GM21825 (cell line): ENCODE measurements at regions not wholly inside any gene's neighbourhood (a gene's known extent, or its start where the extent isn't known, plus 50 kb on each side); places are given as distances from the start of the nearest gene placed in this dataset.
"Not testable (repeated sequence)": the region's sequence is repeated elsewhere in the genome, so short reads cannot be mapped to it uniquely, and the experiment has no call there.

Source experiments
- ATAC-seq: cut with Tn5 transposase; IDR thresholded peaks from one replicate; pipeline ENCODE4 v1.9.1; 2021; ENCODE audit warnings: mild to moderate bottlenecking, moderate library complexity; ENCODE audit not compliant: unreplicated experiment

GRCh38 chr21:15199414-15200383, 134.9 kb upstream of the NRIP1 start:
- no peak for ATAC-seq

DNA sequence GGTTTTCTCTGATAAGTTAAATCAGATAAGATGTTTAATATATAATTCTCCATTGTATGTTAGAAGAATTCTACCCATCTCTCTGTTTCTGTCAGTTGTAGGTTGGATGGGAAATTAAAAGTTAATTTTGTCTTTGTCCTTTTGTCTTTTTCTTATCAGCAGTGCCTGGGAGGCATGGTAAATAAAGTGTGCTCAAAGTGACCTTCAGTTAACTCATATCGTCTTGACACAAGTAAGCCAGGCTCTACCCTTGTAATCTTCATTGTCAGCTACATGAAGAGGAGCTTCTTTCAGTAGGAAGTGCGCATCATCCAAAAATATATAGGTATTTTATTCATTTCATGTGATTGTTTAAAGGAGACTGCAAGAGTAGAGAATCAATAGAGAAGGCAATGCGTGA, 138.9 kb upstream of the NRIP1 start:
- ATAC-seq: no peak

DNA sequence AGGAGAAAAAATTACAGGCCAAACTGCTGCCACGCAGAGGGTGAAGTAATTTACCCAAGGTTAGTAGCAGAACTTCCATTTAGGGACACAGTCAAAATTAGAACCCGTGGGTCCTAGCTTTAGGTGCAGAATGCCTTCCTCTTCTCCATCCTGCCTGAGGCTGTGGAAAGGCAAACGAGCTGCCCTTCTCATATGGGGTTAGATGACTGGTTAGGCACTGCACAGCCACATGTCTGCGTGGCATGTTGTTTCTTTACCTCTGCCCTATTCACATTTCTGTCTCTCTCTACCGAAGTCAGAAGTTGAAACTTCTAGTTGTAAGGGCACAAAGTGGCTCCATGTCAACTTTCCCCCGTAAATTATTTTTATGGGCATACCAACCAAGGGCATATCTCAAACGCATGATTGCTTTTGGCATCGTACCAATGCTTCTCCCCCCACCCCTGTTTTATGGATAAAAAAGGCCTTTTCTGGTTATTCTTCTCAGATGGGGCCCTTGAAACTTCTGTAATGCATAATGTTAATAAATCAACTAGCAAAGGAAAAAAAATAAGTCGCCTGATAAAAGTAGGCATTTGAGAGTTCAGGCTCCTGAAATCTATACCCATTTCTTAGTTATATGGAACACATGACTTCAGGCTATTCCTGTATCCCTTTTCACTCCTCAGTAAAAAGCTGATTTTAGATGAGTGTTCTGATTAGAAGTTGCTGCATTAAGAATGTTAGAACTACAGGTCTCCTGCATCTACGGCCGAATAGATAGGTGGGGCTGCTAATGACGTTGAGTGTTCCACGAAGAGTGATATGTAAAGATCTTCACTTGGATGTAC, 139.6 kb upstream of the NRIP1 start:
- ATAC-seq: no peak

GRCh38 chr21:15204970-15205286, 140.1 kb upstream of the NRIP1 start:
- no peak for ATAC-seq

- peak; percentile 72 for ATAC-seq
Measured at GRCh38 chr21:15206514-15206913, 141.7 kb upstream of the NRIP1 start.

- ATAC-seq: no peak
Measured at GRCh38 chr21:15207231-15207630, 142.4 kb upstream of the NRIP1 start.

DNA sequence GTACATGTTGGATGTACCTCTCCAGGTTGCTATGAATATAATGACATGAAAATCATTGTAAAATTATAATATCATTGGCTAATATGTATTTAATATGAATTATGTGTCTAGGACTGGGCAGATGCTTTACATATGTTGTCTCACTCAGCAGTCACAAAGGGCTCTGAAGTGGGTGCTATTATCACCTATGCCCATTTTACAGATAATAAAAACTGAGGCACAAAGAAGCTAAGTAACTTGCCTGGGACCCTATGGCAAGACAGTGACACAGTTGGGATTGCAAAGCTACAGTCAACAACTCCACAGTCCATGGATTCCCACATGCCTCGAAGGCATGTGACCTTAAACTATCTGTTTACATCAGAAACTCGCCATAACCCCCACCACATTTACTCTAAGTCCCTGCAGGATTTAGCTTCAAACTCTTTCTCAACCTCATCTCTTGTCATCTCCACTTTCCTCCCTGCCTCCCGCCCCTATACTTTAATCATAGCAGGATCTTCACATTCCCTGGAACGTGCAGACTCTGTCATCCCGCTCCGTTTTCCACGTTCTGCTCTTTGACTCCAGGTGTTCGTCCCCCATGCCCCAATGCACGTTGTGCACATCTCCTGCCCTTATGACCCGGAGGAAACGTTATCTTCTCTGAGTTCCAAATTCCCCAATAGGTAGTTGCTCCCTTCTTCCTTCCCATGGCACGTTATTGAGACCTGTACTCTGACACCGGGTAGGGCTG, 143.0 kb upstream of the NRIP1 start:
- no peak for ATAC-seq

DNA sequence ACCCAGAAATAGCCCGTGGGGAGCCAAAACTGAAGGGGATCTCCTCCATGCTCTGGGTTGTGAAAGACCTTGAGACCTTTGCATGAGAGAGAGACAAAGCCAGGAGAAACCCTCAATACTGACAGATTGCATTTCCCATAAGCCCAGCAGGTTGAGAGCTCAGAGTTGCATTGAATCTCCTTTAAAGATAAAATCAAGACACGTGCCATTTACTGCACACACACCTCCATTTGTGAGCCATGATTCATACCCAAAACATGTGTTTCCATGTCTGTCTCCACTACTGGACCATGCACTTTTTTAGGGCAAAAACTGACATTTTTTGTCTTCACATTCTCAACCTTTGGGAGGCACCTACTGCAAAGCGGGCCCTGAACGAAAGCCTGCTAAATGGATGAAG, 144.0 kb upstream of the NRIP1 start:
- no peak for ATAC-seq

GRCh38 chr21:15209224-15209623, 144.4 kb upstream of the NRIP1 start:
- ATAC-seq: no peak

DNA sequence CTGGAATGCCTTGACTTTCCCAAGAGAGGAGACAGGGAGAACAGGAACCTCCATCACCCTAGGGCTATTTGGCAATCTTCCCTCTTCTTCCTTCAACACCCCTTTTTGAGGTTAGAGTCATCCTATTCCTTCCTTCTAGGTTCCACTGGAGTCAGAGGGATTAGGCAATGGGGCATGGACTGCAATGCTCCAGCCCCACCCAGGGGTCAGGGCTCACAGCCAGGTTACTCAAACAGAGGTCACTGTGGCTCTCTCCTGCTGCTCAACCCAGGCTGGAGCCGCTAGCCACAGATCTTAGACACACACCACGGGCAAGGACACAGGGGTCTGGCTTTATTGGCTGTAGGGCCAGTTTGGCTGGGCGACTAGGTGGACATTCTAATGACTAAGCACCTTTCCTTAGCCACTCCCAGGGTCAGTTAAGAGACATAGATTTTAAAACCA, 145.5 kb upstream of the NRIP1 start:
- ATAC-seq: no peak

DNA sequence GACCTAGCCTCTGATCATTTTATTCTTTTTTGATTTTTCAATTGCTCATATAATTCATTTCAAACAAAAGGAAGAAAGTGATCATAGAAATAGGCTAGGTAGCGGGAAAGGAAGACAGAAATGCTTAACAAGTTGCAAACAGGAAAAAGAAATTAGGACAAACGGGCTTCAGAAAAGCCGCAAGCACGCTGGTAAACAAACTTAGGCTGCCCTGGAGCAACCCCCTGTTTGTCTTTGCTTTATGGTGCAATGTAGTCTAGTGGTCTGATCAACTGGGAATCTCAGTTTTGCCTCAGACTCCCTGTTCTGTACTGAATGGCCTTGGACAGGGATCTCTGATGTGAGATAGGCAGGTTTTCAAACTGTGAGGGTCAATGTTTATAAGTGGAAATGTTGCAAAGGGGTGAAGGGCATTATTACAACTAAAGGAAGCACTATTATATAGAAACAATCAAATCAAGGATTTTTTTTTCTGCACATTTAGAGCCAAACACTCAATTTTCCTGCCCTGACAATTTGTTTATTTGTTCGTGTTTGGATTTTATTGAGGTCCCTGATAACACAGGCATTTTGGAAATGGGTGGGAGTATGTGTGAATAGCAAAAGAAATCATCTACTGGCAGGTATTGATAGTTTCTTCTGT, 146.8 kb upstream of the NRIP1 start:
- no peak for ATAC-seq

- no peak for ATAC-seq
Measured at GRCh38 chr21:15212206-15212605, 147.4 kb upstream of the NRIP1 start.

DNA sequence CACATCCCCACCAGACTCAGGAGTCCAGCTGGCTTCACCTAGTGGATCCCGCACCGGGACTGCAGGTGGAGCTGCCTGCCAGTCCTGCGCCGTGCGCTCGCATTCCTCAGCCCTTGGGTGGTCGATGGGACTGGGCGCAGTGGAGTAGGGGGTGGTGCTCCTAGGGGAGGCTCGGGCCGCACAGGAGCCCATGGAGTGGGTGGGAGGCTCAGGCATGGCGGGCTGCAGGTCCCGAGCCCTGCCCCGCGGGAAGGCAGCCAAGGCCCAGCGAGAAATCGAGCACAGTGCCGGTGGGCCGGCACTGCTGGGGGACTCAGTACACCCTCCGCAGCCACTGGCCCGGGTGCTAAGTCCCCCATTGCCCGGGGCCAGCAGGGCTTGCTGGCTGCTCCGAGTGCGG, 153.7 kb upstream of the NRIP1 start:
- ATAC-seq: not testable (repeated sequence)

DNA sequence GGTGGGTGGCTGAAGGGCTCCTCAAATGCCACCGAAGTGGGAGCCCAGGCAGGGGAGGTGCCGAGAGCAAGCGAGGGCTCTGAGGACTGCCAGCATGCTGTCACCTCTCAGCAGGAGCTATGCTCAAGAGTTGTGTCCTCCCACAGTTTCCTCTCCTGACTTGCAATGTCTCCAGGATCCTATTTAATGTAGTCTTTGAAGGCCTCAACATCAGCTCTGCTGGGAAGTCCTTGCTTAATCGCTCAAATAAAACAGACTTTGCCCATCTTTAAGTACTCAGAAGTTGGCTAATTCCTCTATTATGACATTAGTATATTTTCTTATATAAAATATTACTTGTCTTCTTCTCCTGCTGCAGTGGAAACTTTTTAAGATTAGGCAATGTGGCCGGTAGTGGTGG, 154.2 kb upstream of the NRIP1 start:
- ATAC-seq: no peak

GRCh38 chr21:15219894-15220293, 155.1 kb upstream of the NRIP1 start:
- ATAC-seq: no peak

DNA sequence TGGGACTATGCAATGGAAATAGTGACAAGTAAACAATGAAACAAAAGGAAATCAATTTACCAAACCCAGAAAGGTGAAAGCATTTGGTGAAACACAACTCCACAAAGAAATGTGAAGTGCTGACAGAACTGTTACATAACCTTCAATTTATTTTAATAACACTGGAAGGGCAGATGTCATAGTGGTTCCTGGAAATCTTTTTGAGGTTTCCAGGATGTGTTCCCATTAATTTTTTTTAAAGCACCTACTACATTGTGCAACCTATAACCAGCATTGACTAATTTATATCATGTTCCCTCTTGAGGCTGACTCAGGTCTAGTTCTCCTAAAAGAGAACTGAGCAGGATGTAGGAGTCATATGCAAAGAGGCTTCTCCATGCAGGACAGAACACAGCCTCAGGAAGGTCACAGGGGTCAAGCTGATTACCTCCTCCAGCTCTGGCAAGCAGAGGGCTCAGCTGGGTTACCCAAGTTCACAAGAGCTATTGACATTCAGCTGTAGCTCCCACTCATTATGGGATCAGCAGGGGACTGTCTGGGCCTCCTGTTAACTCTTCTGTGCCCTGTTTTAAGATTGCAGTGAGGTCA, 157.1 kb upstream of the NRIP1 start:
- ATAC-seq: no peak

GRCh38 chr21:15222707-15223106, 157.9 kb upstream of the NRIP1 start:
- no peak for ATAC-seq

GRCh38 chr21:15224346-15225086, 159.7 kb upstream of the NRIP1 start:
- no peak for ATAC-seq

- ATAC-seq: no peak
Measured at GRCh38 chr21:15227919-15228318, 163.1 kb upstream of the NRIP1 start.

DNA sequence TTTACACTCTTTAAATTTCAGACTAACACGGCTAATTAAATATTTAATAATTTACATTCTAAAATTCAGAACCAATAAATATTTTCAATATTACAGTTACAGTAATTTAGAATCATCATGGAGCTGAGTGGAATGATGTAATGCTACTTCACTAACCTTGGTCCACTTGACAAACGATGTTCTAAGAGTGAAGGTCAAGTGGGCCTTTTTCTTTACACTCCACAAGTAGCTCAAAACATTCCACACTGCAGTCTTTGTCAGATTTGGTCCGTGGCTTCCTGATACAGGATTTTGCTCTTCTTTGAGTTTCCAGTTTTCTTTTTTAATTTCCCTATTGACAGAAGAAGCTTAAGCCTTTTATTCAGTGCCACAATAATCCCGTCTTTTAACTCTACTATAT, 164.6 kb upstream of the NRIP1 start:
- no peak for ATAC-seq
